ENCODE measurements at regions not wholly inside any gene's neighbourhood (a gene's known extent, or its start where the extent isn't known, plus 50 kb on each side); places are given as distances from the start of the nearest gene placed in this dataset.

DNA sequence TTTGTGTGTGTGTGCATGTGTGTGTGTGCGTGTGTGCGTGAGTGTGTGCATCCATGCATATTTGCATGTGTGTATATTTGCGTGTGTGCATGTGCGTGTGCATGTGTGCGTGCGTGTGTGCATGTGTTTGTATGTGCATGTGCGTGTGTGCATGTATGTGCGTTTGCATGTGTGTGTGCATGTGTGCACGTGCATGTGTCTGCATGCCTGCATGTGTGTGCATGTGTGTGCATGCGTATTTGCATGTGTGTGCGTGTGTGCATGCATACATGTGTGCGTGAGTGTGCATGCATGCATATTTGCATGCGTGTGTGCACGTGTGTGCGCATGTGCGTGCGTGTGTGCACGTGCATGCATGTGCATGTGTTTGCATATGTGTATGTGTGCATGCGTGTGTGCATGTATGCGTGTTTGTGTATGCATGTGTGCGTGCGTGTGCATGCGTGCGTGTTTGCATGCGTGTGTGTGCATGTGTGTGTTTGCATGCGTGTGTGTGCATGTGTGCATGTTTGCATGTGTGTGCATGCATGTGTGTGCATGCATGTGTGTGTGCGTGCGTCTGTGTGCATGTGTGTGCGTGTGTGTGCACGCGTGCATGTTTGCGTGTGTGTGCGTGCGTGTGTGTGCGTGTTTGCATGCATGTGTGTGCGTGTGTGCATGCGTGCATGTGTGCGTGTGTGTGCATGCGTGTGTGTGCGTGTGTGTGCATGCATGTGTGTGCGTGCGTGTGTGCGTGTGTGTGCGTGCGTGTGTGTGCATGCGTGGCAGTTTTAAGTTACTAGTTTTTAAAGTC, 57.7 kb upstream of the SMOC2 start:
- TF ChIP-seq, protein P1, sequence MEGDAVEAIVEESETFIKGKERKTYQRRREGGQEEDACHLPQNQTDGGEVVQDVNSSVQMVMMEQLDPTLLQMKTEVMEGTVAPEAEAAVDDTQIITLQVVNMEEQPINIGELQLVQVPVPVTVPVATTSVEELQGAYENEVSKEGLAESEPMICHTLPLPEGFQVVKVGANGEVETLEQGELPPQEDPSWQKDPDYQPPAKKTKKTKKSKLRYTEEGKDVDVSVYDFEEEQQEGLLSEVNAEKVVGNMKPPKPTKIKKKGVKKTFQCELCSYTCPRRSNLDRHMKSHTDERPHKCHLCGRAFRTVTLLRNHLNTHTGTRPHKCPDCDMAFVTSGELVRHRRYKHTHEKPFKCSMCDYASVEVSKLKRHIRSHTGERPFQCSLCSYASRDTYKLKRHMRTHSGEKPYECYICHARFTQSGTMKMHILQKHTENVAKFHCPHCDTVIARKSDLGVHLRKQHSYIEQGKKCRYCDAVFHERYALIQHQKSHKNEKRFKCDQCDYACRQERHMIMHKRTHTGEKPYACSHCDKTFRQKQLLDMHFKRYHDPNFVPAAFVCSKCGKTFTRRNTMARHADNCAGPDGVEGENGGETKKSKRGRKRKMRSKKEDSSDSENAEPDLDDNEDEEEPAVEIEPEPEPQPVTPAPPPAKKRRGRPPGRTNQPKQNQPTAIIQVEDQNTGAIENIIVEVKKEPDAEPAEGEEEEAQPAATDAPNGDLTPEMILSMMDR (conservative IDR thresholded peaks at IDR 0.05; ENCODE audit: low read depth in 2 of 2) = no peak
- no peak for TF ChIP-seq ETS1 (IDR thresholded peaks at IDR 0.05)
- no peak for TF ChIP-seq EZH2phosphoT487 (IDR thresholded peaks at IDR 0.05; ENCODE audit: unreplicated experiment)
- TF ChIP-seq EZH2 (IDR thresholded peaks at IDR 0.05; ENCODE audit: low read depth, unreplicated experiment) = no peak
- TF ChIP-seq, protein P2, sequence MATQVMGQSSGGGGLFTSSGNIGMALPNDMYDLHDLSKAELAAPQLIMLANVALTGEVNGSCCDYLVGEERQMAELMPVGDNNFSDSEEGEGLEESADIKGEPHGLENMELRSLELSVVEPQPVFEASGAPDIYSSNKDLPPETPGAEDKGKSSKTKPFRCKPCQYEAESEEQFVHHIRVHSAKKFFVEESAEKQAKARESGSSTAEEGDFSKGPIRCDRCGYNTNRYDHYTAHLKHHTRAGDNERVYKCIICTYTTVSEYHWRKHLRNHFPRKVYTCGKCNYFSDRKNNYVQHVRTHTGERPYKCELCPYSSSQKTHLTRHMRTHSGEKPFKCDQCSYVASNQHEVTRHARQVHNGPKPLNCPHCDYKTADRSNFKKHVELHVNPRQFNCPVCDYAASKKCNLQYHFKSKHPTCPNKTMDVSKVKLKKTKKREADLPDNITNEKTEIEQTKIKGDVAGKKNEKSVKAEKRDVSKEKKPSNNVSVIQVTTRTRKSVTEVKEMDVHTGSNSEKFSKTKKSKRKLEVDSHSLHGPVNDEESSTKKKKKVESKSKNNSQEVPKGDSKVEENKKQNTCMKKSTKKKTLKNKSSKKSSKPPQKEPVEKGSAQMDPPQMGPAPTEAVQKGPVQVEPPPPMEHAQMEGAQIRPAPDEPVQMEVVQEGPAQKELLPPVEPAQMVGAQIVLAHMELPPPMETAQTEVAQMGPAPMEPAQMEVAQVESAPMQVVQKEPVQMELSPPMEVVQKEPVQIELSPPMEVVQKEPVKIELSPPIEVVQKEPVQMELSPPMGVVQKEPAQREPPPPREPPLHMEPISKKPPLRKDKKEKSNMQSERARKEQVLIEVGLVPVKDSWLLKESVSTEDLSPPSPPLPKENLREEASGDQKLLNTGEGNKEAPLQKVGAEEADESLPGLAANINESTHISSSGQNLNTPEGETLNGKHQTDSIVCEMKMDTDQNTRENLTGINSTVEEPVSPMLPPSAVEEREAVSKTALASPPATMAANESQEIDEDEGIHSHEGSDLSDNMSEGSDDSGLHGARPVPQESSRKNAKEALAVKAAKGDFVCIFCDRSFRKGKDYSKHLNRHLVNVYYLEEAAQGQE (IDR thresholded peaks at IDR 0.05; ENCODE audit: unreplicated experiment) = no peak
- TF ChIP-seq POLR2AphosphoS5 (IDR thresholded peaks at IDR 0.05; ENCODE audit: low read depth) = no peak
- TF ChIP-seq CREB1 (CRISPR knock-in tag; IDR thresholded peaks at IDR 0.05; ENCODE audit: low read depth) = no peak
- TF ChIP-seq NANOG (IDR thresholded peaks at IDR 0.05; ENCODE audit: borderline replicate concordance) = no peak
- TF ChIP-seq ZNF114 (CRISPR knock-in tag; IDR thresholded peaks at IDR 0.05) = no peak
- TF ChIP-seq STAT1 (IDR thresholded peaks at IDR 0.05; ENCODE audit: unreplicated experiment) = no peak
- TF ChIP-seq JUNB (IDR thresholded peaks at IDR 0.05; ENCODE audit: unreplicated experiment) = no peak

Data from GM23338 (cell line).